Thyroid gland (tissue), 4 donors: ENCODE measurements at regions not wholly inside any gene's neighbourhood (a gene's known extent, or its start where the extent isn't known, plus 50 kb on each side); places are given as distances from the start of the nearest gene placed in this dataset.

Experiments used
- CTCF ChIP-seq, 6 experiments: fragments of 200-600 bp in 3 of 6; fragments of 450-650 bp in 3 of 6; sonication (generic) in 3 of 6; IDR thresholded peaks; one replicate each; pipeline ENCODE4 v1.5.1; 2016 to 2019; ENCODE audit warnings: antibody characterized with exemption in 6 of 6, mild to moderate bottlenecking in 2 of 6, inconsistent platforms in 1 of 6, moderate library complexity in 1 of 6
- POLR2A ChIP-seq, 2 donors: fragments of 450-650 bp; IDR thresholded peaks; one replicate each; pipeline ENCODE4 v1.6.1; 2017; ENCODE audit warnings: antibody characterized with exemption in 2 of 2, mild to moderate bottlenecking in 2 of 2, moderate library complexity in 1 of 2

GRCh38 chr15:81555346-81555745 is 181.3 kb upstream of the TMC3 start:
- TF ChIP-seq POLR2A (IDR thresholded peaks at IDR 0.05) (no peak), CTCF (IDR thresholded peaks at IDR 0.05) (no peak)
